Esophagus (tissue), 2 donors: ENCODE measurements at regions not wholly inside any gene's neighbourhood (a gene's known extent, or its start where the extent isn't known, plus 50 kb on each side); places are given as distances from the start of the nearest gene placed in this dataset.

ENCODE experiments used
- H3K27ac ChIP-seq, 2 donors: one replicate each; pipeline ENCODE4 v1.5.1; 2013; ENCODE audit warnings: low read depth in 2 of 2, mild to moderate bottlenecking in 2 of 2, inconsistent platforms in 1 of 2, low read length in 1 of 2, moderate library complexity in 1 of 2
- H3K27me3 ChIP-seq, 2 donors: one replicate each; pipeline ENCODE4 v1.6.1; 2013; ENCODE audit warnings: low read length in 2 of 2, control low read depth in 1 of 2, mild to moderate bottlenecking in 1 of 2; ENCODE audit not compliant: insufficient read depth in 2 of 2, control insufficient read depth in 1 of 2
- H3K36me3 ChIP-seq, 2 donors: one replicate each; pipeline ENCODE4 v1.6.1; 2013; ENCODE audit warnings: low read length in 1 of 2; ENCODE audit not compliant: control insufficient read depth in 2 of 2, insufficient read depth in 2 of 2
- H3K4me1 ChIP-seq, 2 donors: one replicate each; pipeline ENCODE4 v1.6.1; 2013; ENCODE audit warnings: low read length in 1 of 2; ENCODE audit not compliant: control insufficient read depth in 2 of 2, insufficient read depth in 2 of 2
- H3K4me3 ChIP-seq, 2 donors: one replicate each; pipeline ENCODE4 v1.5.1; 2013; ENCODE audit warnings: low read length in 2 of 2, mild to moderate bottlenecking in 2 of 2, low read depth in 1 of 2, moderate library complexity in 1 of 2
- H3K9me3 ChIP-seq, 2 donors: one replicate each; pipeline ENCODE4 v1.6.1; 2013; ENCODE audit warnings: mild to moderate bottlenecking in 2 of 2, low read depth in 1 of 2, low read length in 1 of 2, moderate library complexity in 1 of 2; ENCODE audit not compliant: control insufficient read depth in 2 of 2, insufficient read depth in 1 of 2
- WGBS, 2 donors: extraction: QIAGEN DNeasy Blood & Tissue Kit; methylation state at CpG; one replicate each; pipeline ENCODE4 v1.1.7; 2013; 5-methylcytosine and 5-hydroxymethylcytosine counted together
- donor health status: healthy with polysubstance abuse.
- donor health status: Bipolar disorder and iron deficiency.

DNA sequence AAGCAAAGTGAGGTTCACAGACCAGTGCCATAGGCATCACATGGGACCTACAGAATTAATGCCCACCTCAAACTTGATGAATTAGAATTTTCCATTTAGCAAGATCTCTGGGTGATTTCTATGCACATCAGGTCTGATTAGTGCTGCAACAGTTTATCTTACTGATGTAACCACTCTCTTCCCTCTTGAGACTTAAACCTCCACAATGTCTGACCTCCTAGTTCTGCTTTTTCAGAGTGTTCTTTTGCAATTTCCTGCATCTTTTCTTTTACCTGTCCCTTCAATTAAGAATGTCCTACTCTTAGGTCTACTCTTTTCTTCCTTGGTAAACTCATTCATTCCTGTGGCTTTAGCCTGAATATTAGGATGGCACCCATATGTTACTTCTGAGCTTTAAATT is 615.3 kb downstream of the TFAP2A start:
- no peak overlapping the region for H3K4me3 ChIP-seq
- H3K36me3 ChIP-seq: no peaks in the 10 kb centered on the region
- no peaks in the 10 kb centered on the region for H3K27me3 ChIP-seq
- H3K4me1 ChIP-seq: no peaks in the 10 kb centered on the region
- no peak overlapping the region for H3K27ac ChIP-seq
- H3K9me3 ChIP-seq: no peaks in the 10 kb centered on the region

DNA sequence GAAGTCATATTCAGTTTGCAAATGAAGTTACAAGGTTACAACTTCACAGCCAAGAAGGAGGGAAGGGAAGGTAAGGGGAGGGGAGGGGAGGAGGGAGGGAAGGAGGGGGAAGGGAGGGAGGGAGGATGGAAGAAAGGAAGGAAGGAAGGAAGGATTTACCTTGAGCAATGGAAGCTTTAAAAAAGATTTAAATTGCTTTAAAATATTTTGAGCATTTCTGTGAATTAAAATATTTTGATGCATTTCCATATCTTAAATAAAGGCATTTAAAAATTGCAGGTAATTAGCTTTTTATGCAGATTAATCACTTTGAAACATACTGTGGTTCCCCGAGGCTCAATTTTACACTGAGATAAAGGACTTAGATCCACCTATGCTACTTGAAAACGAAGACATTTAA is 618.0 kb downstream of the TFAP2A start:
- Histone ChIP-seq H3K9me3 (no peaks in the 10 kb centered on the region), H3K36me3 (no peaks in the 10 kb centered on the region), H3K4me1 (no peaks in the 10 kb centered on the region), H3K4me3 (no peak overlapping the region), H3K27me3 (no peaks in the 10 kb centered on the region), H3K27ac (no peak overlapping the region)
- WGBS, 2 donors: 55 to 66% methylated on average over 2 of the region's 2 CpGs

DNA sequence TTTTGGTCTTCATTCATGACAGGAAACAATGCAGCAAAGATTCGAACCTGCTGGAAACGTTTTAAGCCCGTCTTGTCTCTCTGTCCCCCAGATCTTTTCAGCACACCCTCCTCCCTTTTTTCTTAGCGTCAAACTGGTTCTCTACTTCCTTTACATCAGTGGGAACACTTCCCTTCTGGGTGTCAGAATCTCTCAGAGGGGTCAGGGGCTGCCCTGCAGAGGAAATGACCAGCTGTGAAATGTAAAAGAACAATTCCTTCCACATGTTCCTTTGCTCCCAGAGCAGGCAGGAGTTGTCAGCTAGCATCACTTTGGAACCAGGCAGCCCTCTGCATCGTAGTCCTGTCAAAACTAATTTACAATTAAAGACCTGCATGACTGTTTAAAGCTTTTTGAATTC is 619.0 kb downstream of the TFAP2A start:
- no peaks in the 10 kb centered on the region for H3K36me3 ChIP-seq
- H3K4me3 ChIP-seq: no peak overlapping the region
- H3K27ac ChIP-seq: no peak overlapping the region
- H3K9me3 ChIP-seq: no peaks in the 10 kb centered on the region
- no peaks in the 10 kb centered on the region for H3K27me3 ChIP-seq
- H3K4me1 ChIP-seq: no peaks in the 10 kb centered on the region
- WGBS, 2 donors: 38 to 42% methylated on average over 5 of the region's 5 CpGs

DNA sequence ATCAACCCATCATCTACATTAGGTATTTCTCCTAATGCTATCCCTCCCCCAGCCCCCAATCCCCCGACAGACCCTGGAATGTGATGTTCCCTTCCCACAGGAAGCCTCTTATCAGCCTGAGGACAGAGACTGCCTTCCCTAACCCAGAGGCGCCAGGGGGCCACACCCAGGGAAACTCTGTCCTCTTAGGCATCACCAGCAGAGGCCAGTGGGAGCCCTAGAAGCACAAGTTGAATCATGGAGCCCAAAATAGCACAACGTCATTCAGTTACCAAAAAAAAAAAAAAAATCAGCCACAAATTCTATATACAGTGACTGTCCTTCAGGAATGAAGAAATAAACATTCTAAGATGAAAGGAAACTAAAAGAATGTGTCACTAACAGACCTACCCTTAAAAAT is 625.7 kb downstream of the TFAP2A start:
- Histone ChIP-seq H3K9me3 (peaks cover 0 to 2% of the 10 kb centered on the region in 2 donors), H3K4me1 (no peaks in the 10 kb centered on the region), H3K27me3 (no peaks in the 10 kb centered on the region), H3K36me3 (no peaks in the 10 kb centered on the region), H3K27ac (no peak overlapping the region), H3K4me3 (no peak overlapping the region)
- WGBS, 2 donors: 47 to 63% methylated on average over 3 of the region's 3 CpGs

DNA sequence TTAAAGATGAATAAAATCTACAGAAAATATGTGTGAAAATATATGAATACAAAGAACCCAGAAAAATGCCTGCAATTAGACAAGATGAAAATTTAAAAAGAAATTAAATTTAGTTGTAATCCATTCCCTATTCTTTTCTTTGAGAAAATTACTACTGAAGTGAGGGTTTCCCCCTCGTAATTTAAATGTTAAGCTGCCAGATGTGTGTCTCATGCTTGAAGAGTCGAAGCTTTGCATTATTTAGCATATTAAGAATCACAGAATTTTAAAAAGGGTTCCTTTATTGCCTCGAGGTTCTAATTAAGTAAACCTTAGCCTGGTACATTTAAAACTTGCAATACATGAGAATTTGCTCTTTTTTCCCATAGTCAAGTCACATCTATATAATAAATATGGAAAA is 630.1 kb downstream of the TFAP2A start:
- Histone ChIP-seq H3K27ac (no peak overlapping the region), H3K4me1 (no peaks in the 10 kb centered on the region)
- WGBS, 2 donors: 58 to 68% methylated on average over 3 of the region's 3 CpGs

DNA sequence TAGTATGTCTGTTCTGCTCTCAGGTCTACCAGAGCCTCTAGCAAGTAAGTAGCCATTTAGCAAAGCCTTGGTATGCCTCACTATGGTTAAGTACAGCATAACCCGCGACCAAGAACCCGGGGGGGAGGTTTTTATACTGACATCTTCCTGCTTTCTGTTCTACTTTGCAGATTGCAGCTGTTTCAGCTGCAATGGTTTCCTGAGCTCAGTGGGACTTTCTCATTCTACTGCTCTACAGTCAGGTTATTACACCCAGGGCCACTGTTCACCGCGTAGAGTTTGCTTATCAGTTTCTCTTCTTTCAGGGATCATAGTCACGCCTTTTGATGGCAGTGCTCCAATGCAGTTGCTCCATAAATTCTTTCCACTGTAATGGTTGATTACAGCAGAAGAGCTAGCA is 631.3 kb downstream of the TFAP2A start:
- H3K4me3 ChIP-seq: no peak overlapping the region
- no peaks in the 10 kb centered on the region for H3K36me3 ChIP-seq
- no peaks in the 10 kb centered on the region for H3K9me3 ChIP-seq
- H3K27ac ChIP-seq: no peak overlapping the region
- H3K27me3 ChIP-seq: no peaks in the 10 kb centered on the region
- H3K4me1 ChIP-seq: no peaks in the 10 kb centered on the region
- 68 to 71% methylated on average over 6 of the region's 6 CpGs for WGBS, 2 donors

More for the DNA sequence above, 630.1 kb downstream of the TFAP2A start:
- no peaks in the 10 kb centered on the region for H3K27me3 ChIP-seq
- H3K36me3 ChIP-seq: no peaks in the 10 kb centered on the region
- no peak overlapping the region for H3K4me3 ChIP-seq
- H3K9me3 ChIP-seq: peaks cover 0 to 2% of the 10 kb centered on the region in 2 donors

- Histone ChIP-seq H3K4me3 (no peak overlapping the region), H3K4me1 (peaks cover 0 to 2% of the 10 kb centered on the region in 2 donors)
- WGBS, 2 donors: 50% methylated on average over 6 of the region's 6 CpGs
Observed at GRCh38 chr6:9766240-9766915, 648.5 kb downstream of the TFAP2A start.

GRCh38 chr6:9761220-9761619 is 653.7 kb downstream of the TFAP2A start:
- Histone ChIP-seq H3K27ac (no peak overlapping the region), H3K27me3 (no peaks in the 10 kb centered on the region), H3K4me1 (peaks cover 0 to 2% of the 10 kb centered on the region in 2 donors), H3K9me3 (no peaks in the 10 kb centered on the region), H3K4me3 (no peak overlapping the region), H3K36me3 (no peaks in the 10 kb centered on the region)
- WGBS, 2 donors: 77 to 84% methylated on average over 4 of the region's 4 CpGs

More at GRCh38 chr6:9766240-9766915, 648.5 kb downstream of the TFAP2A start:
- H3K27me3 ChIP-seq: no peaks in the 10 kb centered on the region
- no peak overlapping the region for H3K27ac ChIP-seq
- no peaks in the 10 kb centered on the region for H3K9me3 ChIP-seq
- H3K36me3 ChIP-seq: no peaks in the 10 kb centered on the region

DNA sequence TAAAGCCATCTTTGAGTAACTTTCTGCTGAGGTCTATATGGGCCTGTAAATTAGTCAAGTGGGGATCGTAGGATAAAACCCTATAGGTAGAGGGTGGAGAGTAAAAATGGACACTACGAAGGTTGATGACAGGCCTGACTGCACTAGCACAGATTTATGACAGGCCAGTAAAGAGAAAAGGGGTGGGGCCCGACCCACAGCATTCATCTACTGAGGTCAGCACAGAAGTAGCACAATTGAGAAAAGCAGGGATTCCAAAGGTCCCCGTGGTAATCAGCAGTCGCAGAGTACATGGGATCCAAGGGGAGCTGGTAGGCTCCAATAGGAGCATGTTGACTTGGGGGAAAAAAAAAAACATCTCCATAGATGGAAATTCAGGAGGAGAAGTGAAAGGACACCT is 660.4 kb downstream of the TFAP2A start:
- H3K36me3 ChIP-seq: no peaks in the 10 kb centered on the region
- no peaks in the 10 kb centered on the region for H3K4me1 ChIP-seq
- H3K27ac ChIP-seq: no peak overlapping the region
- no peak overlapping the region for H3K4me3 ChIP-seq
- WGBS, 2 donors: 88 to 90% methylated on average over 5 of the region's 5 CpGs
- no peaks in the 10 kb centered on the region for H3K9me3 ChIP-seq
- no peaks in the 10 kb centered on the region for H3K27me3 ChIP-seq

- H3K4me3 ChIP-seq: no peak overlapping the region
- WGBS, 2 donors: 59 to 66% methylated on average over 2 of the region's 2 CpGs
- H3K27me3 ChIP-seq: no peaks in the 10 kb centered on the region
- H3K27ac ChIP-seq: no peak overlapping the region
- no peaks in the 10 kb centered on the region for H3K36me3 ChIP-seq
- no peaks in the 10 kb centered on the region for H3K4me1 ChIP-seq
- no peaks in the 10 kb centered on the region for H3K9me3 ChIP-seq
Observed at GRCh38 chr6:9745966-9746365, 668.9 kb downstream of the TFAP2A start.
